MCF 10A (cell line): ENCODE measurements at regions not wholly inside any gene's neighbourhood (a gene's known extent, or its start where the extent isn't known, plus 50 kb on each side); places are given as distances from the start of the nearest gene placed in this dataset.

Experiments used
- BruUV-seq: library from RNA; stranded (reverse); fragments of 400-500 nt; replicated peaks from 2 replicates; lab custom pipeline; 2021; lab: Mats Ljungman, UMichigan
- CTCF ChIA-PET: fragments of 300-600 bp; sonication (Branson Sonifier 250); formaldehyde crosslinking; extraction: SDS; loops from one replicate; lab custom pipeline; 2021; ENCODE audit warnings: antibody characterized with exemption, inconsistent platforms; lab: Yijun Ruan, JAX
- POLR2A ChIA-PET: fragments of 300-600, 350-650 bp; sonication (Branson Sonifier 250); formaldehyde crosslinking; extraction: SDS; loops from one replicate; lab custom pipeline; 2020; ENCODE audit warnings: antibody characterized with exemption, inconsistent platforms; lab: Yijun Ruan, JAX
- DNase-seq: peaks from one replicate; pipeline ENCODE4 v3.0.0-alpha.2; 2018; ENCODE audit not compliant: unreplicated experiment
- H3K27ac Mint-ChIP-seq: one replicate; pipeline ENCODE4 v1.8.0; 2022; ENCODE audit warnings: mild to moderate bottlenecking, low read depth, mixed read lengths; ENCODE audit not compliant: unreplicated experiment
- H3K27me3 Mint-ChIP-seq: one replicate; pipeline ENCODE4 v1.8.0; 2022; ENCODE audit warnings: mixed read lengths; ENCODE audit not compliant: insufficient read depth, unreplicated experiment
- H3K36me3 Mint-ChIP-seq: one replicate; pipeline ENCODE4 v1.8.0; 2022; ENCODE audit warnings: mild to moderate bottlenecking, moderate library complexity, mixed read lengths; ENCODE audit not compliant: insufficient read depth, unreplicated experiment
- H3K4me1 Mint-ChIP-seq: one replicate; pipeline ENCODE4 v1.8.0; 2022; ENCODE audit warnings: mixed read lengths; ENCODE audit not compliant: insufficient read depth, unreplicated experiment
- H3K4me3 Mint-ChIP-seq: one replicate; pipeline ENCODE4 v1.8.0; 2022; ENCODE audit warnings: mild to moderate bottlenecking, moderate library complexity, mixed read lengths; ENCODE audit not compliant: unreplicated experiment
- H3K9me3 Mint-ChIP-seq: one replicate; pipeline ENCODE4 v1.8.0; 2022; ENCODE audit warnings: mixed read lengths; ENCODE audit not compliant: unreplicated experiment
- intact Hi-C: fragments of 100-400 bp; cut with micrococcal nuclease; formaldehyde crosslinking; loops from 2 replicates; pipeline ENCODE4 v1.14.1; 2022
- TF ChIP-seq, protein P1 (sequence below): fragments of 200-600 bp; IDR thresholded peaks from one replicate; pipeline ENCODE4 v1.8.0; 2022; ENCODE audit warnings: antibody characterized with exemption, mild to moderate bottlenecking; ENCODE audit not compliant: unreplicated experiment

DNA sequence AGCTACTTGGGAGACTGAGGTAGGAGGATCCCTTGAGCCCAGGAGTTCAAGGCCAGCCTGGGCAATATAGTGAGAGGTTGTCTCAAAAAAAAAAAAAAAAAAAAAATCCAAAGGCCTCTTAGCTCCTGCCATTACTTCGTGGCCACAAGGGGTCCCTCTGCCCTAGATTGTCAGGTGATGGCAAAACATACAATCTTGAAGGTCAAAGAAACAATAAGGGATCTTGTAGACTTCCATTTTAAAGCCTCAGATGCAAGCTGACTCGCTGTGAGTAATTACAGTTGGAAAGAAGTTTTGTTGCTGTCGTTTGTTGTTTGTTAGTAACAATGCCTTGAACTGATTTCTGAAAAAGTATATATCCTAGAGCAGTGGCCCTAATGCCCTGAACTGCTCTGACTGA lies 55.9 kb upstream of the PLCL2 start:
- peak; percentile 71 for DNase-seq
- BruUV-seq: no TSS peak
- ChIA-PET CTCF (interaction anchor here (0.9 kb wide), 1 partner anchor 13 kb away, joined by 3 read pairs; no protein-coding TSS in a partner anchor), POLR2A (no interaction called here)
- H3K27ac Mint-ChIP-seq: peak overlapping the region; percentile 30
- no peaks in the 10 kb centered on the region for H3K4me1 Mint-ChIP-seq
- intact Hi-C loops: loop anchor here (10.0 kb wide), 1 partner anchor 206 kb away; no protein-coding TSS in a partner anchor
- TF ChIP-seq, protein P1, sequence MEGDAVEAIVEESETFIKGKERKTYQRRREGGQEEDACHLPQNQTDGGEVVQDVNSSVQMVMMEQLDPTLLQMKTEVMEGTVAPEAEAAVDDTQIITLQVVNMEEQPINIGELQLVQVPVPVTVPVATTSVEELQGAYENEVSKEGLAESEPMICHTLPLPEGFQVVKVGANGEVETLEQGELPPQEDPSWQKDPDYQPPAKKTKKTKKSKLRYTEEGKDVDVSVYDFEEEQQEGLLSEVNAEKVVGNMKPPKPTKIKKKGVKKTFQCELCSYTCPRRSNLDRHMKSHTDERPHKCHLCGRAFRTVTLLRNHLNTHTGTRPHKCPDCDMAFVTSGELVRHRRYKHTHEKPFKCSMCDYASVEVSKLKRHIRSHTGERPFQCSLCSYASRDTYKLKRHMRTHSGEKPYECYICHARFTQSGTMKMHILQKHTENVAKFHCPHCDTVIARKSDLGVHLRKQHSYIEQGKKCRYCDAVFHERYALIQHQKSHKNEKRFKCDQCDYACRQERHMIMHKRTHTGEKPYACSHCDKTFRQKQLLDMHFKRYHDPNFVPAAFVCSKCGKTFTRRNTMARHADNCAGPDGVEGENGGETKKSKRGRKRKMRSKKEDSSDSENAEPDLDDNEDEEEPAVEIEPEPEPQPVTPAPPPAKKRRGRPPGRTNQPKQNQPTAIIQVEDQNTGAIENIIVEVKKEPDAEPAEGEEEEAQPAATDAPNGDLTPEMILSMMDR: no peak
- no peaks in the 10 kb centered on the region for H3K36me3 Mint-ChIP-seq
- H3K27me3 Mint-ChIP-seq: peaks cover 7% of the 10 kb centered on the region
- H3K4me3 Mint-ChIP-seq: no peak overlapping the region
- no peaks in the 10 kb centered on the region for H3K9me3 Mint-ChIP-seq

GRCh38 chr3:16831846-16832245 lies 52.9 kb upstream of the PLCL2 start:
- TF ChIP-seq, protein P1: no peak
- H3K36me3 Mint-ChIP-seq: no peaks in the 10 kb centered on the region
- ChIA-PET CTCF (no interaction called here), POLR2A (no interaction called here)
- intact Hi-C loops: loop anchor here (5.0 kb wide), 1 partner anchor 400 kb away; no protein-coding TSS in a partner anchor
- no TSS peak for BruUV-seq
- no peak overlapping the region for H3K4me3 Mint-ChIP-seq
- H3K27me3 Mint-ChIP-seq: peaks cover 25% of the 10 kb centered on the region
- no peak for DNase-seq
- H3K4me1 Mint-ChIP-seq: no peaks in the 10 kb centered on the region
- H3K9me3 Mint-ChIP-seq: no peaks in the 10 kb centered on the region
- no peak overlapping the region for H3K27ac Mint-ChIP-seq

DNA sequence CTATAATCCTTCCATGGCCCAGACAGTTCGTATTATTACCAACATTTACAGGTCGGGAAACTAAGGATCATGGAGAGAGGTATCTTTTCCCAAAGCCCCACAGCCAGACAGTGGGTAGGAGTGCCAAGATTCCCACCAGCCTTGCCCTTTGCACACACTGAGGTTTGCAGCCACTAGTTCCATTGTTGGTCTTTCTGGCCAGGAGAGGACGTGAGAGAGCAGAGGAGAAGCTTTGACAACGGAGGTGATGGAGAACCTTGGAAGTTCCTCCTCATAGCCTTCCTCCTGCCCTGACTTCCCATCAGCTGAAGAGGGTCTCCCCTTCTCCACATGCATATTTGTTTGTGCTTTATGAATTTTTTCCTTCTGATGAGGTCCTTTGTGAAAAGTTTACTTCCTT lies 50.5 kb upstream of the PLCL2 start:
- H3K36me3 Mint-ChIP-seq: no peaks in the 10 kb centered on the region
- H3K27me3 Mint-ChIP-seq: peaks cover 41% of the 10 kb centered on the region
- no TSS peak for BruUV-seq
- POLR2A ChIA-PET: no interaction called here
- CTCF ChIA-PET: interaction anchor here (0.6 to 1.9 kb wide), 3 partner anchors 15 to 234 kb away, joined by 3 to 6 read pairs (median 3); no protein-coding TSS in a partner anchor
- H3K9me3 Mint-ChIP-seq: no peaks in the 10 kb centered on the region
- TF ChIP-seq, protein P1: no peak
- intact Hi-C loops: loop anchor here (5.0 kb wide), 1 partner anchor 398 kb away; no protein-coding TSS in a partner anchor
- no peaks in the 10 kb centered on the region for H3K4me1 Mint-ChIP-seq
- H3K4me3 Mint-ChIP-seq: no peak overlapping the region
- DNase-seq: peak; percentile 9
- no peak overlapping the region for H3K27ac Mint-ChIP-seq

DNA sequence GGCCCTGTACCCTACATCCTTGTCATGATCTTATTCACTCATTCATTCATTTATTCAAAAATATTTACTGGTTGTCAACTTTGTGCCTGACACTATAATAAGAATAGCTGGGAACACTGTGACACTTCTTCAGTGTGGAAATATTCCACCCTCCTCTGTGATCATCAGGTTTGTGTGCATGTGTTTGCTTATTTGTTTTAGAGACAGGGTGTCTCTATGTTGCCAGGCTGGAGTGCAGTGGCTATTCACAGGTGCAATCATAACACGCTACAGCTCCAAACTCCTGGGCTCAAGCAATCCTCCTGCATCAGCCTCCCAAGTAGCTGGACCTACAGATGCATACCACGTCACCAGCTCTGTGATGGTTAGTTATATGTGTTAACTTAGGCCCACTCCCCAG lies 50.0 kb upstream of the PLCL2 start:
- Mint-ChIP-seq H3K27ac (no peak overlapping the region), H3K4me1 (no peaks in the 10 kb centered on the region), H3K36me3 (no peaks in the 10 kb centered on the region), H3K4me3 (no peak overlapping the region), H3K27me3 (peaks cover 41% of the 10 kb centered on the region), H3K9me3 (no peaks in the 10 kb centered on the region)
- ChIA-PET CTCF (interaction anchor here (0.6 to 1.9 kb wide), 4 partner anchors 16 to 234 kb away, joined by 3 to 6 read pairs (median 4); no protein-coding TSS in a partner anchor), POLR2A (no interaction called here)
- DNase-seq: no peak
- TF ChIP-seq, protein P1: no peak
- intact Hi-C loops: loop anchor here (5.0 kb wide), 1 partner anchor 398 kb away; no protein-coding TSS in a partner anchor
- BruUV-seq: no TSS peak
